NCI-H2196 treated with DMSO at 0.1 percent for 48 hours (cell line): ENCODE measurements at regions not wholly inside any gene's neighbourhood (a gene's known extent, or its start where the extent isn't known, plus 50 kb on each side); places are given as distances from the start of the nearest gene placed in this dataset.
"Not testable (repeated sequence)": the region's sequence is repeated elsewhere in the genome, so short reads cannot be mapped to it uniquely, and the experiment has no call there.

Source experiments
- DNase-seq: peaks from one replicate; lab custom pipeline; 2025; ENCODE audit not compliant: unreplicated experiment; lab: John Stamatoyannopoulos, UW

DNA sequence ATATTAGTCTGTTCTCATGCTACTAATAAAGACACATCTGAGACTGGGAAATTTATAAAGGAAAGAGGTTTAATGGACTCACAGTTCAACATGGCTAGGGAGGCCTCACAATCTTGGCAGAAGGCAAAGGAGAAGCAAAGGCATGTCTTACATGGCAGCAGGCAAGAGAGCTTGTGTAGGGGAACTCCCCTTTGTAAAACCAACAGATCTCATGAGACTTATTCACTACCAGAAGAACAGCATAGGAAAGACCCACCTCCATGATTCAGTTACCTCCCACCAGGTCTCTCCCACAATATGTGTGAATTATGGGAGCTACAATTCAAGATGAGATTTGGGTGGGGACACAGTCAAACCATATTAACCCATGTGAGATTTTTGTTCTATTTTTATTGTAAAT is 244.5 kb upstream of the TRIB2 start:
- DNase-seq, result not testable (repeated sequence)

- DNase-seq, result no peak
Observed at GRCh38 chr2:12478151-12479064, 238.3 kb upstream of the TRIB2 start.

GRCh38 chr2:12479065-12479601 is 237.6 kb upstream of the TRIB2 start:
- no peak for DNase-seq

GRCh38 chr2:12484536-12485115 is 232.1 kb upstream of the TRIB2 start:
- DNase-seq, result no peak

- no peak for DNase-seq
Observed at GRCh38 chr2:12486205-12487118, 230.3 kb upstream of the TRIB2 start.

DNA sequence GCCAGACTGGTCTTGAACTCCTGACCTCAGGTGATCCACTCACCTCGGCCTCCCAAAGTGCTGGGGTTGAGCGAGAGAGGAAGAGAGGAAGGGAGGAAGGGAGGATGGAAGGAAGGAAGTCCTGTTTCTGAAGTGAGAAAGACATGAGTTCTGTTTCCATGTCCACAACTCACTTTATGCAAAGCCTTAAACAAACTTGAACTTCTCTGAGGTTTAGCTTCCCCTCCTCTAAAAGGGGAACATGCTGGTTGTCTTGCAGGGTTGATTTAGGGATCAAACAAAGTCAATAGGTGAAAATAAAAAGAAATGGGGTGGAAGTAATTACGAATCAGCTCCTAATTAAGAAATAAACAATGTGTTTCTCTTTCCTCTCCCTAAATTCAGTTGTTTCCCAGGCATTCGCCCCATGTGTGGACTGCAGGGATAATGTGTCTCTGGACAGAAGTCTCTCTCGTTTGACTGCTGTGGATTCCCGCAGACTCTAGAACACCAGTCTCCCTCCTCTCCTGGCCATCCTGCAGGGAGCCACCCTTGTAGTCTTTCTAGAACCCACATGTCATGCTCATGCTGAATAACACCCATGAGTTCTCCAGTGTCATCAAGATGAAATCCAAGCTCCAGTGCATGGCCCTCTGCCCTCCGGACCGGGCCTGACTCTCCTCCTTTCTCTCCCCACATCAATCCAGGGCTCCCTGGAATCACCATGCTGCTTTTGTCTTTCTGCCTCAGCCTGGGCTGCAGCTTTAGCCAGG is 229.3 kb upstream of the TRIB2 start:
- DNase-seq, result no peak

DNA sequence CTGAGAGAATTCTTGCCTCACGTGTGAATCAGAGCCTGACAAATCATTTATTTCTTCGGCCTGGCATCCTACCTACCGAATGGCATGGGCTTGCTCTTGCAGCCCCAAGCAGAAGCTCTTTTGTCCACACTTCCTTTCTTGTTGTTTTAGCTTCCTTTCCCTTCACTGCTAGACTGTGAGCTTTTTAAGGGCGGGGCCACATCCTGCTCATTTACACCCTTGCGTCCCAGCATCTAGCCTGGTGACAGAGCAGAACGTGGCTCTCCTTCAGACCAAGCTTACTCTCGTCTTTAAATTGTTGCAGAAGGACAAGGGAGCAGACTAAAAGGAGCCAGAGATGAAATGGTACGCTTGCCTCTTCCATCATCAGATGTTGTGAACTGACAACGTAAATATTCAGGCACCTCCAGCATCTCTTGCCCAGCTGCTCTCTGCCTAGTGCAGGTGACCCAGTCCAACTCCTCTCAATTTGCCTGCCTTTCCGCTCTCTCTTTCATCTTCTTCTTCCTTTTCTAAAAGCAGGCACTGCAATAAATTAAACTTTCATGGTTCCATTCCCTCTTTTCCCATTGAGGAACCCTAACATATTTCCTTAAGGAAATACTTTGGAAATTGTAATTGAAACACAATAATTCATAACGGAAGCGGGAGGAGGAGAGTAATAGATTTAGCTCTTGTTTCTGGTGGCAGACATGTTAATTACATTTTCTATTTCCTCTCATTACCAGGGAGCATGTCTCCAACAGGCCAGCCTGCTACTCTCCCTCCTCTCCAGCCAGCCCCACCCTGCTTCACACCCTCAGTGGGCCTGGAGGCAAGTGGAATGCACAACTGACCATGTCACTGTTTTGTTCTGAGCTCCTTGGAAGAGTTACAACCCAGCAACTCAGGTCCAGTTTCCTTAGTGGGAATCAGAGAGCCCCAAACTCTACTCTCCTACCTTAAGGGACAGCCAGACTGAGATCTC is 228.1 kb upstream of the TRIB2 start:
- DNase-seq, result no peak

DNA sequence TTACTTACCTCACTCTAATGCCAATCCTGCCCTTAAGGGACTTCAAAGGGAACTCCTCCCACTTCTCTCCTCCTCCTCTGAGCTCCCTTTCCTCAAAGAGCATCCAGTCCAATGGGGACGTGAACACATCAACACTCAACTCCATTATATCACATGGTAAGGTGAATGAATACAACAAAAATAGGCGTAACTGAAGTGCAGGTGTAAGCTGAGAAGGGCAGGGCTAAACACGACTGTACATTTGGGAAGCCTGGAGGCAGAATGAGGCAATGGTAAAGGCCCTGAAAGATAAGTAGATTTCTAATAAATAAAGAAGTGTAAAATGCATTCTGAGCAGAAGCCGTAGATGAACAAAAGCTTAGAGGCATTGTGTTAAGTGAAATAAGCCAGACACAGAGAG is 226.1 kb upstream of the TRIB2 start:
- no peak for DNase-seq

DNA sequence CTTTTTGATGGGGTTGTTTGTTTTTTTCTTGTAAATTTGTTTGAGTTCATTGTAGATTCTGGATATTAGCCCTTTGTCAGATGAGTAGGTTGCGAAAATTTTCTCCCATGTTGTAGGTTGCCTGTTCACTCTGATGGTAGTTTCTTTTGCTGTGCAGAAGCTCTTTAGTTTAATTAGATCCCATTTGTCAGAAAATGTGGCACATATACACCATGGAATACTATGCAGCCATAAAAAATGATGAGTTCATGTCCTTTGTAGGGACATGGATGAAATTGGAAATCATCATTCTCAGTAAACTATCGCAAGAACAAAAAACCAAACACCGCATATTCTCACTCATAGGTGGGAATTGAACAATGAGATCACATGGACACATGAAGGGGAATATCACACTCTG is 224.4 kb upstream of the TRIB2 start:
- not testable (repeated sequence) for DNase-seq

DNA sequence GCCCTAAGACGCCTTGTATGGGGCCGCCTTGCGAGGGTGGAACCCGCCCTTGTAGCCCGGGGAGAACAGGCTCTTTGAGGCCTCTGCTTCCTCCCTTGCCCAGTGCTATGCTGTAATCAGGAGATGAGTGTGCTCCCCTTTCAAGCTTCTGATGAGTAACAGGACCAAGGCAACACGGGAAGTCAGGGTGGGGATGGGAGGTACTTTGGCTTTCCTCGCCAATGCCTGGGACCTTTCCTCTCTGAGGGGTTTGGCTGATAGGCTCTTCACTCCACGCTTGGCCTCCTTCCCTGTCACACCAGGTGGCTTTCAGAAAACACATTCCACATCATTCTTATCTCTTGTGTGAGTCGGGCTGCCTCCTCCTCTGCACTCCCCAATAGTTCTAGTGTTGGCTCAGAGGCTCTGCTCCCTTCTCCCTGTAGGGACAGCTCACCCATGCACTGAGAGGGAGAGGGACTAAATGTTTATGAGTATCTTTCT is 223.7 kb upstream of the TRIB2 start:
- peak; percentile 14 for DNase-seq

DNA sequence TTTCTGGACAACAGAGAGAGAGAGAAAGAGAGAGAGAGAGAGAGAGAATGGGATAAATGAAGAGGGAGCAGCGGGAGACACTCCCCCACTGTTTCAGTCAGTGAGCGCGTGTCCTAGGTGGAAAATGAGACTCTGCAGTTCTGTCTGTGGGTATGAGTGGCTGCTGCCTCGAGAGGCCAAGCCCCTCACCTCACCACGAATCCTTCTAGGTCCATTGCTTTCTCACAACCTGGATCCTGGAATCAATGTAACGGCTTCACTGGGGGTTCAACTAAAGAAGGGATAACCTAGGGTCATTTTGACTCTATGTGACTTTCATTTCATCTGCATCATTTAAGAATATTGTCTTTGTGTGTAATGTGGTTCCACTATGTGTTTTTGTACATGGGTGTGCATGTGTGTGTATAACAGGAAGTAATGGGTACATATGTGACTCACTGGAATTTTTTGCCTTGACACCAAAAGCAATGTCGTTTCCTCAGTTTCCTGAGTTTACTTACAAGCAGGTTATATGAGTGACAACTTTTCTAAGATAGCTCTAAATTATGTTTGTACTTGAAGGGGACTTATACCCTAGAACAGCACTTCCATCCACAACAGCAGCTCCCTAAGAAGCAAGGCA is 221.4 kb upstream of the TRIB2 start:
- DNase-seq, result no peak

DNA sequence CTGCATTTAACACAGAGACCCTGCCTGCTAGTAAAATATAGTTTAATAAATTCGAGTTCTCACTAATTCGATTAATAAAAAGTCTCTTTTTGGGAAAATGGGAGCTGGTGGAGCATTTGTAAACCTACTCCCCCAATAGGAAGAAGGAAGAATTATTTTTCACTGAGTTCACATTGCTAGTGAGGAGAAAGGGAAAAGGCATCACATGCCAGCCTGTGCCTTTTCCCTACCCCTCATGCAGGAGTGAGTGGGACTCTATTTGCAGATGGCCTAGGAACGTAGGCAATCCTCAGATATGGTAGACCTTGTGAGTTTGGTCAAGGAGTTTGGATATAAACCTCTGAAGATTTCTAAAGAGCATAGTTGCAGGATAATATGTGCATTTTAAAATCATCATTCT is 218.4 kb upstream of the TRIB2 start:
- no peak for DNase-seq

GRCh38 chr2:12498704-12499103 is 218.0 kb upstream of the TRIB2 start:
- DNase-seq, result no peak

- no peak for DNase-seq
Observed at GRCh38 chr2:12500899-12501298, 215.8 kb upstream of the TRIB2 start.

DNA sequence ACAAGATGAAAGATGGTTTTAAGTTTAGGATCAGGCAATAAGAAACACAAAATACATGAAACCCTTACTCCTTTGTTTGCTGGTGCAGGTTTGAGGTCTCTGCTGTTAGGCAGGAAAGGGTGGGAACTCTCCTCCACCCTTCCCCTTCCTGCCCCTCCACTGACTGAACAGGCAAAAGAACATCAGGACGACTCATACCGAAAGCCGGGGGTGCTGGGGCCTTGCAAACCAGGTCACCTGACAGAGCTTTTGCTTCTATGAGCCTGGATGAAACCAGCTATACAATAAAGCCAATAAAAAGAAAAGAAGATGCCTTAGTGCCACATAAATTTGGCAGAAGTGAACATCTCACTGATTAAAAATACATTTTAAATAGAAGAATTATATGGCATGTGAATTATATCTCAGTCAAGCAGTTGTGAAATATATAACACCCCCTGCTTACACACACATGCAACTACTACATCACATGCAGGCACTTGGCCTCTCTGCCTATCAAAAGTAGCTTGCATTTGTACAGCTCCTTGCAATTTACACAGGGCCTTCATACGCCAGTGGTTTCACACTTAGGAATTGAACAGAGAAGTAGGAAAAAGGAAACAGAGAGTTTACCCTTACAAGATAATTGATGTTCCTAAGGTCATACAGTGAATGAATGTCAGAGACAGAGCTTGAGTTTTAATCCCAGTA is 215.1 kb upstream of the TRIB2 start:
- no peak for DNase-seq

GRCh38 chr2:12502759-12503158 is 214.0 kb upstream of the TRIB2 start:
- no peak for DNase-seq

- DNase-seq, result no peak
Observed at GRCh38 chr2:12504443-12504842, 212.3 kb upstream of the TRIB2 start.

GRCh38 chr2:12506846-12507245 is 209.9 kb upstream of the TRIB2 start:
- DNase-seq, result no peak
